ENCODE measurements at regions not wholly inside any gene's neighbourhood (a gene's known extent, or its start where the extent isn't known, plus 50 kb on each side); places are given as distances from the start of the nearest gene placed in this dataset.

- no peak overlapping the region for H3K4me3 Mint-ChIP-seq
- H3K4me1 Mint-ChIP-seq, result peaks cover 9% of the 10 kb centered on the region
- H3K9me3 Mint-ChIP-seq, result no peaks in the 10 kb centered on the region
- H3K27me3 Mint-ChIP-seq (ENCODE audit: low read depth), result peaks cover 24% of the 10 kb centered on the region
- no peak for TF ChIP-seq CTCF (IDR thresholded peaks at IDR 0.05; ENCODE audit: unreplicated experiment in 3 of 3)
- no peak overlapping the region for H3K27ac Mint-ChIP-seq
- no peaks in the 10 kb centered on the region for H3K36me3 Mint-ChIP-seq (ENCODE audit: low read depth)
Observed at GRCh38 chr10:3251172-3251571, 78.6 kb upstream of the PITRM1 start.

- no peak for TF ChIP-seq CTCF (IDR thresholded peaks at IDR 0.05; ENCODE audit: unreplicated experiment in 3 of 3)
- no peaks in the 10 kb centered on the region for H3K36me3 Mint-ChIP-seq (ENCODE audit: low read depth)
Observed at GRCh38 chr10:3249307-3249889, 76.8 kb upstream of the PITRM1 start.

GRCh38 chr10:3248526-3249306 lies 76.1 kb upstream of the PITRM1 start:
- peak overlapping the region; percentile 64 to 90 (median 65) for H3K27ac Mint-ChIP-seq
- H3K4me3 Mint-ChIP-seq, result no peak overlapping the region
- peaks cover 28% of the 10 kb centered on the region for H3K27me3 Mint-ChIP-seq (ENCODE audit: low read depth)
- no peak for TF ChIP-seq CTCF (IDR thresholded peaks at IDR 0.05; ENCODE audit: unreplicated experiment in 3 of 3)
- peaks cover 9% of the 10 kb centered on the region for H3K4me1 Mint-ChIP-seq
- no peaks in the 10 kb centered on the region for H3K9me3 Mint-ChIP-seq
- no peaks in the 10 kb centered on the region for H3K36me3 Mint-ChIP-seq (ENCODE audit: low read depth)

More at GRCh38 chr10:3249307-3249889, 76.8 kb upstream of the PITRM1 start:
- Mint-ChIP-seq H3K4me1 (peaks cover 9% of the 10 kb centered on the region), H3K27ac (peak overlapping the region; percentile 64 to 90 (median 65)), H3K9me3 (no peaks in the 10 kb centered on the region), H3K4me3 (no peak overlapping the region), H3K27me3 (ENCODE audit: low read depth) (peaks cover 28% of the 10 kb centered on the region)

GRCh38 chr10:3245395-3245794 lies 72.8 kb upstream of the PITRM1 start:
- no peak for TF ChIP-seq CTCF (IDR thresholded peaks at IDR 0.05; ENCODE audit: unreplicated experiment in 3 of 3)
- Mint-ChIP-seq H3K9me3 (no peaks in the 10 kb centered on the region), H3K36me3 (ENCODE audit: low read depth) (no peaks in the 10 kb centered on the region), H3K4me3 (no peak overlapping the region), H3K27ac (no peak overlapping the region), H3K27me3 (ENCODE audit: low read depth) (peaks cover 11% of the 10 kb centered on the region), H3K4me1 (peaks cover 9% of the 10 kb centered on the region)

GRCh38 chr10:3241967-3242650 lies 69.5 kb upstream of the PITRM1 start:
- Mint-ChIP-seq H3K4me3 (no peak overlapping the region), H3K36me3 (ENCODE audit: low read depth) (no peaks in the 10 kb centered on the region), H3K27ac (peak overlapping the region in 1 of 3 experiments; percentile 10), H3K27me3 (ENCODE audit: low read depth) (peaks cover 21% of the 10 kb centered on the region), H3K4me1 (peaks cover 10% of the 10 kb centered on the region), H3K9me3 (no peaks in the 10 kb centered on the region)
- TF ChIP-seq CTCF (IDR thresholded peaks at IDR 0.05; ENCODE audit: unreplicated experiment in 3 of 3), result no peak
